Endothelial cell of umbilical vein (primary cell): ENCODE measurements at regions not wholly inside any gene's neighbourhood (a gene's known extent, or its start where the extent isn't known, plus 50 kb on each side); places are given as distances from the start of the nearest gene placed in this dataset.

Experiments
- BruUV-seq: library from RNA; stranded (reverse); fragments of 400-500 nt; replicated peaks from 2 replicates; lab custom pipeline; 2021; lab: Mats Ljungman, UMichigan
- CTCF ChIA-PET: fragments of 300-600, 350-600 bp; sonication (Branson Sonifier 250); formaldehyde crosslinking; loops from one replicate; lab custom pipeline; 2021; ENCODE audit warnings: antibody characterized with exemption, inconsistent platforms; lab: Charles Lee
- POLR2A ChIA-PET: fragments of 300-600, 350-600 bp; sonication (Branson Sonifier 250); formaldehyde crosslinking; loops from one replicate; lab custom pipeline; 2021; ENCODE audit warnings: antibody characterized with exemption, inconsistent platforms; lab: Charles Lee
- DNase-seq: peaks from one replicate; pipeline ENCODE4 v3.0.0-alpha.2; 2011; ENCODE audit warnings: low read depth, low spot score
- FAIRE-seq: peaks from 2 replicates; lab custom pipeline; 2011; peaks lifted over from hg19 to GRCh38; lab: Jason Lieb, UNC
- H2AFZ ChIP-seq: 2 replicates; pipeline ENCODE4 v1.6.0; 2012; ENCODE audit warnings: low read depth, low read length, control low read depth, inconsistent platforms
- H3K27ac ChIP-seq: 2 replicates; pipeline ENCODE4 v1.5.1; 2011; ENCODE audit warnings: low read depth, mild to moderate bottlenecking, control low read depth, low read length, moderate library complexity; ENCODE audit not compliant: insufficient read depth
- H3K27me3 ChIP-seq, 2 experiments: 2 replicates each; pipeline versions ENCODE4 v1.6.0 to v1.6.1; 2011; ENCODE audit warnings: low read length in 2 of 2, mixed read lengths in 1 of 2; ENCODE audit not compliant: control insufficient read depth in 2 of 2, insufficient read depth in 2 of 2
- H3K36me3 ChIP-seq, 2 experiments: 2 replicates in 1 of 2; 3 replicates in 1 of 2; pipeline ENCODE4 v1.5.1; 2011; ENCODE audit warnings: low read length in 2 of 2, mild to moderate bottlenecking in 1 of 2, moderate library complexity in 1 of 2; ENCODE audit not compliant: control insufficient read depth in 2 of 2, insufficient read depth in 2 of 2; ENCODE audit errors: extremely low read depth in 1 of 2
- H3K4me1 ChIP-seq: 3 replicates; pipeline ENCODE4 v1.5.1; 2011; ENCODE audit warnings: mild to moderate bottlenecking, low read length; ENCODE audit not compliant: control insufficient read depth, insufficient read depth; ENCODE audit errors: extremely low read depth
- H3K4me2 ChIP-seq: 2 replicates; pipeline ENCODE4 v1.6.1; 2011; ENCODE audit warnings: low read length, control low read depth, mixed read lengths; ENCODE audit not compliant: insufficient read depth
- H3K4me3 ChIP-seq, 3 experiments: fragments of 200-600 bp in 1 of 3; sonication (generic), shearing (Covaris generic) in 1 of 3; replicated peaks in 1 of 3; 2 replicates each; pipeline ENCODE4 v1.5.1; 2011 to 2016; ENCODE audit warnings: control low read depth in 3 of 3, low read length in 3 of 3, mild to moderate bottlenecking in 2 of 3, inconsistent platforms in 1 of 3, low read depth in 1 of 3, moderate library complexity in 1 of 3; ENCODE audit not compliant: insufficient read depth in 1 of 3
- H3K79me2 ChIP-seq: 2 replicates; pipeline ENCODE4 v1.6.0; 2012; ENCODE audit warnings: low read length, inconsistent platforms; ENCODE audit not compliant: control insufficient read depth, insufficient read depth
- H3K9ac ChIP-seq: replicated peaks from 2 replicates; pipeline ENCODE3; 2011; ENCODE audit warnings: low read length, control low read depth; ENCODE audit not compliant: insufficient read depth; ENCODE audit errors: extremely low read depth
- H3K9me1 ChIP-seq: replicated peaks from 3 replicates; pipeline ENCODE4 v1.6.0; 2011; ENCODE audit warnings: mild to moderate bottlenecking, low read length; ENCODE audit not compliant: control insufficient read depth, insufficient read depth; ENCODE audit errors: extremely low read depth
- H3K9me3 ChIP-seq: replicated peaks from 2 replicates; pipeline ENCODE4 v1.5.1; 2012; ENCODE audit warnings: low read length, inconsistent platforms; ENCODE audit not compliant: control insufficient read depth, insufficient read depth
- H4K20me1 ChIP-seq: replicated peaks from 2 replicates; pipeline ENCODE3; 2011; ENCODE audit warnings: mild to moderate bottlenecking, low read length; ENCODE audit not compliant: control insufficient read depth, insufficient read depth; ENCODE audit errors: extremely low read depth
- CTCF ChIP-seq, 2 donors: IDR thresholded peaks; 1 replicate in 1 of 2; 2 replicates in 1 of 2; pipeline ENCODE4 v1.5.1; 2011; ENCODE audit warnings: low read length in 2 of 2, mild to moderate bottlenecking in 2 of 2, moderate library complexity in 2 of 2, control low read depth in 1 of 2, inconsistent platforms in 1 of 2, low read depth in 1 of 2; ENCODE audit not compliant: insufficient read depth in 1 of 2; ENCODE audit errors: extremely low read depth in 1 of 2
- EZH2 ChIP-seq: IDR thresholded peaks from 2 replicates; pipeline ENCODE4 v1.6.1; 2012; ENCODE audit warnings: borderline replicate concordance, low read depth, mild to moderate bottlenecking, moderate library complexity, low read length, inconsistent platforms; ENCODE audit not compliant: severe bottlenecking
- FOS ChIP-seq: IDR thresholded peaks from 2 replicates; pipeline ENCODE4 v1.6.1; 2011; ENCODE audit warnings: mild to moderate bottlenecking, low read length, moderate library complexity, borderline replicate concordance; ENCODE audit not compliant: insufficient read depth
- GATA2 ChIP-seq: IDR thresholded peaks from 2 replicates; pipeline ENCODE4 v1.7.0; 2011; ENCODE audit warnings: low read depth, mild to moderate bottlenecking, moderate library complexity, mixed read lengths, low read length; ENCODE audit not compliant: insufficient read length, insufficient read depth
- JUN ChIP-seq: IDR thresholded peaks from 2 replicates; pipeline ENCODE4 v1.6.1; 2011; ENCODE audit warnings: borderline replicate concordance, low read depth; ENCODE audit not compliant: insufficient read length, insufficient read depth
- MYC ChIP-seq: IDR thresholded peaks from one replicate; pipeline ENCODE4 v1.6.1; 2011; ENCODE audit warnings: mild to moderate bottlenecking, low read depth, low read length
- POLR2A ChIP-seq: IDR thresholded peaks from 2 replicates; pipeline ENCODE4 v1.6.1; 2012; ENCODE audit warnings: low read depth, mild to moderate bottlenecking, control low read depth, low read length
- POLR2AphosphoS5 ChIP-seq: IDR thresholded peaks from 2 replicates; pipeline ENCODE4 v1.6.1; 2012; ENCODE audit warnings: low read depth, mild to moderate bottlenecking, control low read depth, low read length, moderate library complexity; ENCODE audit not compliant: insufficient read depth
- dilution Hi-C: fragments of 300-500 bp; cut with MboI; formaldehyde crosslinking; loops from one replicate; pipeline ENCODE4 v1.15.0; 2019; ENCODE audit warnings: low sequenced_read_pairs; ENCODE audit not compliant: extremely low pct_ligation_motif_present
- intact Hi-C: fragments of 100-400 bp; cut with micrococcal nuclease; formaldehyde crosslinking; loops from one replicate; pipeline ENCODE4 v1.10.0; 2022
- TF ChIP-seq, protein P1 (sequence below): IDR thresholded peaks from 2 replicates; pipeline ENCODE4 v1.6.1; 2011; ENCODE audit not compliant: insufficient read depth, insufficient read length

GRCh38 chr9:23606107-23606506, 219.9 kb downstream of the ELAVL2 start:
- Histone ChIP-seq H3K36me3 (no peaks in the 10 kb centered on the region), H3K27ac (no peak overlapping the region), H3K9ac (no peak overlapping the region), H3K79me2 (no peaks in the 10 kb centered on the region), H3K4me2 (no peak overlapping the region), H3K4me3 (no peak overlapping the region), H3K4me1 (no peaks in the 10 kb centered on the region), H3K27me3 (no peaks in the 10 kb centered on the region), H2AFZ (no peak overlapping the region), H4K20me1 (no peaks in the 10 kb centered on the region), H3K9me3 (no peaks in the 10 kb centered on the region), H3K9me1 (no peaks in the 10 kb centered on the region)
- DNase-seq, result no peak
- dilution Hi-C loops, result no loop called here
- intact Hi-C loops, result no loop called here
- FAIRE-seq, result no peak
- ChIA-PET CTCF (no interaction called here), POLR2A (no interaction called here)
- TF ChIP-seq GATA2 (no peak), CTCF (IDR thresholded peaks at IDR 0.05; ENCODE audit: extremely low read depth in 1 of 2, insufficient read depth in 1 of 2, low read depth in 1 of 2, low read length in 2 of 2) (no peak), FOS (no peak)
- no TSS peak for BruUV-seq

- intact Hi-C loops (no loop called here), dilution Hi-C loops (no loop called here)
- Histone ChIP-seq H3K4me3 (no peak overlapping the region), H2AFZ (no peak overlapping the region), H3K27me3 (no peaks in the 10 kb centered on the region), H3K9me3 (no peaks in the 10 kb centered on the region), H3K4me1 (peaks cover 9% of the 10 kb centered on the region), H3K9me1 (no peaks in the 10 kb centered on the region), H3K27ac (no peak overlapping the region), H3K4me2 (no peak overlapping the region), H3K9ac (no peak overlapping the region), H3K79me2 (no peaks in the 10 kb centered on the region), H3K36me3 (no peaks in the 10 kb centered on the region), H4K20me1 (no peaks in the 10 kb centered on the region)
- ChIA-PET CTCF (no interaction called here), POLR2A (no interaction called here)
- no TSS peak for BruUV-seq
- DNase-seq (no peak), FAIRE-seq (no peak)
- no peak for TF ChIP-seq JUN
- TF ChIP-seq MYC, result no peak
- no peak for TF ChIP-seq CTCF (IDR thresholded peaks at IDR 0.05; ENCODE audit: extremely low read depth in 1 of 2, insufficient read depth in 1 of 2, low read depth in 1 of 2, low read length in 2 of 2)
- TF ChIP-seq POLR2AphosphoS5, result no peak
- no peak for TF ChIP-seq FOS
- TF ChIP-seq GATA2, result no peak
- no peak for TF ChIP-seq EZH2
- no peak for TF ChIP-seq POLR2A
- TF ChIP-seq, protein P1, sequence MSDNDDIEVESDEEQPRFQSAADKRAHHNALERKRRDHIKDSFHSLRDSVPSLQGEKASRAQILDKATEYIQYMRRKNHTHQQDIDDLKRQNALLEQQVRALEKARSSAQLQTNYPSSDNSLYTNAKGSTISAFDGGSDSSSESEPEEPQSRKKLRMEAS, result no peak
Observed at GRCh38 chr9:23608456-23608855, 217.6 kb downstream of the ELAVL2 start.
